IPS-NIHi7 (cell line): ENCODE measurements at regions not wholly inside any gene's neighbourhood (a gene's known extent, or its start where the extent isn't known, plus 50 kb on each side); places are given as distances from the start of the nearest gene placed in this dataset.

ENCODE experiments used
- DNase-seq: peaks from one replicate; pipeline ENCODE4 v3.0.0; 2012; ENCODE audit warnings: mixed read lengths; ENCODE audit errors: extremely low spot score

DNA sequence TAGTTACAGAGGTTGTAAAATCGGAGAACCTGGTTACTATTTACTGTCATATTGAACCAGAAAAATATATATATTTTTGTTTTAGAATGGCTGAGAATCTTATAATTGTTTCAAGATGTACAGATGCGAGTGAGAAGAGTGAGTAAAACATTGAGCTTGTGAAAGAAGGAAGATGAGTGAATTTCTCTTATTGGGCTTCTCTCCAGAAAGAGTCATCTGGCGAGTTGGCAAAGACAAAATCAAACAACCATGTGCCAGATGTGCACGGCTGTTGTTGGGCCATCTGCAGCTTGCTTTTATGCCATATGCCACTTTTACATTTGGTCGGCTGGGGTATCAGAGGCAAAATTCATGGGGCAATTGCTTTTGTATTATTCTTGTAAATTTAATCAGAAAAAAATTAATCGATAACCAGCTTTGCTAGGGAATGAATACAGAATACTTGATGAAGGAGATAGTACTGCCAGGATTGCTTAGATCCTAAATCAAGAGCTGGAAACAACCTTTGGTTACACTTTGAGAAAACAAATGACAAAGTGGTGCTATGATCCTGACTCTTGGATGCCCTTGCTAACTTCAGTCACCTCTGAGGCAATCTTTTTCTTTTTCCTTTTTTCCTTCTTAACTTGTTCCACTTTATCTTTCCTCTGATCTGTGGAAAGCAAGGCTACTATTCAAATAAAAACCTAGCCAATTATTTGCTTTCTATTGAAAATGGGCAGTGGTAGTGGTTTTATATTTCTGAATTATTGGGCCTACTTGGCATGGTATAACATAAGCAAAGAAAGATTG, 97.1 kb upstream of the GRIK2 start:
- no peak for DNase-seq

DNA sequence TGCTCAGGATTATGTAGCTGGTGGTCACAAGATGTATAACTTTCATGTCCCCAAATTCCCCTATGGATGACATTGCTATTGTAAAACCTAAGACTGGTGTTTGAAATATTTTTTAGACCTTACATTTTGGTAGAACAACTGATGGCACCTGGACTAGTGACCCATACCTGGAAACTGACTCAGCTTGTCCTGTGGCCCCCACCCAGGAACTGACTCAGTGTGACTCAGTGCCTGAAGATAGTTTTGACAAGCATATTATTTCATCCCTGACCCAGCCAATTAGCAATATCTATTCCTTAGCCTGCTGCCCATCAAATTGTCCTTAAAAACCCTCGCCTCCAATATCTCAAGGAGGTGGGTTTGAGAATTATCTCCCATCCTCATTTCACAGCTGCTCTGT, 90.9 kb upstream of the GRIK2 start:
- no peak for DNase-seq

DNA sequence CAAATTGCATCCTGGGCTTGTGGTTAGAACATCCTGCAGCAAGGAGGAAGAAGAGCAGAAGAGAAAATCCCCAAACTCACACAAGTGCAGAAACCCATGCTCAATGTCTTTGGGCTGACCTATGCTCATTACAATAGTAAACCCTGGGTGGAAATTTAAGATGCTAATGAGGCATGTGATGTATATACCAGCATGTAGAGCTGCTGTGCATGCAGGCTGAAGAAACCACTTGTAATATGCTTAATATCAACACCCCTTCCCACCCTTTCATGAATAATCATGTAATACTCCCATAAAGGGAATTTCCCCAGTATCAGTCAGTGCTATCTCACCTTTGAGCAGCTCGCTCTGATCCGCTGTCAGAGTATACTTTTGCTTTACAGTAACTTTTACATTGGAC, 90.0 kb upstream of the GRIK2 start:
- no peak for DNase-seq

DNA sequence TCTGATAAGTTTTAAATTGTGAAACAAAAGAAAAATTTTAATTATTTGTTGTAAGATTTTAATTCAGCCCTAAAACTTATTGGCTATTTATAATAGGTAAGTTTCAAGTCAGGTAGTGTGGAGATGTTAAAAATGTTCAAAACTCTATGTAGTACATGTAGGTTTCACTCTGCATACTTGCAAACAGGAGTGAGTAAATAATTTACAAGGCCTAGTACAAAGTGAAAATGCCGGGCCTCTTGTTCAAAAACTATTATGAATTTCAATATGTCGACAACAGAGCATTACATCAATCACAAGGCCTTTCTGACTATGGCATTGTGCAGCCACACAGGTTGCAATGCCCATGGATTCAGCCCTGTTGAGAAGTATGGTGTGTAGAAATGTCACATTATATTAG, 80.9 kb upstream of the GRIK2 start:
- no peak for DNase-seq

DNA sequence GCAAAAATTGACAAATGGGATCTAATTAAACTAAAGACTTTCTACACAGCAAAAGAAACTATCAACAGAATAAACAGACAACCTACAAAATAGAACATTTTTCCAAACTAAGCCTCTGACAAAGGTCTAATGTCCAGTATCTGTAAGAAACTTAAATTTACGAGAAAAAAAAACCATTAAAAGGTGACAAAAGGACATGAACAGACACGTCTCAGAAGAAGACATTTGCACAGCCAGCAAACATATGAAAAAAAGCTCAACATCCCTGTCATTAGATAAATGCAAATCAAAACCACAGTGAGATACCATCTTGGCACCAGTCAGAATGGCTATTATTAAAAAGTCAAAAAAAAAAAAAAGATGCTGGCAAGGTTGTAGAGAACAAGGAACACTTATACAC, 70.6 kb upstream of the GRIK2 start:
- DNase-seq, result no peak

DNA sequence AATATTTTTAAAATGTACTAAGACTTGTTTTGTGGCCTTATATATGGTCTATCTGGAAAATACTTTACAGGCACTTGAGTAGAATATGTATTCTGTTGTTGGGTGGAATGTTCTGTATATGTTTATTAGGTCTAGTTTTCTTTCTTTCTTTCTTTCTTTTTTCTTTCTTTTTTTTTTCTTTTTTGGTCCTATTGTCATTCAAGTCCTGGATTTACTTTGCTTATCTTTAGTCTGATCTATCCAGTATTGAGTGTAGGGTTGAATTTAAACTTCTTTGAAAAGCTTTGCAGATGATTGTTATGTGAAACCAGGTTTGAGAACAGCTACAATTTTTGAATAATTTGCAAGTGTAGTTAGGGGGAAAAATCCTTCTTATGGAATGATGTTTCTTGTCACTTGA, 67.1 kb upstream of the GRIK2 start:
- DNase-seq, result no peak

DNA sequence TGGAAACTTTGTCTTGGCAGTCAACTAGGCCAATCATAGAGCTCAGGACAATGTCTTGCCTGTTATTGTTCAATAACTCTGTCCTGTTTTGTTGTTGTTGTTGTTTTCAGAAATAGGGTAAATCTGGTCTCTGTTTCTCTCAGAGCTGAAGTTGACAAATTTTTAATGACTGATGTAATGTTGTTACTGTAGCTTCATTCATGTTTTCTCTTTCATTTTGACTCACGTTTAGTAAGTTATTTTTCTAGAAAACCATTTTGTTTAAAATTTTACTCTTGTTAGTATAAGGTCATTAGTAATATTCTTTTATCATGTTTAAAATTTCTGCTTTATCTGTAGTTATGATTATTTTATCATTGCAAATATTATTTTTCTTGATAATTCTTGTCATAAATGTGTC, 51.6 kb upstream of the GRIK2 start:
- no peak for DNase-seq
